Ishikawa (cell line): ENCODE measurements at regions not wholly inside any gene's neighbourhood (a gene's known extent, or its start where the extent isn't known, plus 50 kb on each side); places are given as distances from the start of the nearest gene placed in this dataset.

ENCODE experiments used
- CEBPB ChIP-seq: IDR thresholded peaks from 2 replicates; pipeline ENCODE4 v1.6.1; 2012
- CREB1 ChIP-seq: IDR thresholded peaks from 2 replicates; pipeline ENCODE4 v1.6.1; 2012; ENCODE audit warnings: low read depth
- EGR1 ChIP-seq: IDR thresholded peaks from 2 replicates; pipeline ENCODE4 v1.6.1; 2012
- EP300 ChIP-seq: IDR thresholded peaks from 2 replicates; pipeline ENCODE4 v1.6.1; 2012; ENCODE audit warnings: borderline replicate concordance
- FOXM1 ChIP-seq: IDR thresholded peaks from 2 replicates; pipeline ENCODE4 v1.6.1; 2012; ENCODE audit warnings: low read depth, borderline replicate concordance
- NFIC ChIP-seq: IDR thresholded peaks from 2 replicates; pipeline ENCODE4 v1.6.1; 2012
- RAD21 ChIP-seq: IDR thresholded peaks from 2 replicates; pipeline ENCODE4 v1.6.1; 2012; ENCODE audit warnings: low read depth
- TAF1 ChIP-seq: IDR thresholded peaks from 2 replicates; pipeline ENCODE4 v1.6.1; 2012; ENCODE audit warnings: low read depth, mild to moderate bottlenecking
- TCF12 ChIP-seq: IDR thresholded peaks from 2 replicates; pipeline ENCODE4 v1.6.1; 2012; ENCODE audit warnings: low read depth
- TEAD4 ChIP-seq: IDR thresholded peaks from 2 replicates; pipeline ENCODE4 v1.6.1; 2012
- YY1 ChIP-seq: IDR thresholded peaks from 2 replicates; pipeline ENCODE4 v1.6.1; 2012; ENCODE audit warnings: low read depth
- ZBTB7A ChIP-seq: IDR thresholded peaks from 2 replicates; pipeline ENCODE4 v1.6.1; 2012; ENCODE audit warnings: low read depth
- TF ChIP-seq, protein P1 (sequence below): IDR thresholded peaks from 2 replicates; pipeline ENCODE4 v1.6.1; 2012; ENCODE audit warnings: low read depth, mild to moderate bottlenecking
- TF ChIP-seq, protein P2 (sequence below): IDR thresholded peaks from 2 replicates; pipeline ENCODE4 v1.6.1; 2012
- TF ChIP-seq, protein P3 (sequence below): IDR thresholded peaks from 2 replicates; pipeline ENCODE4 v1.6.1; 2012

DNA sequence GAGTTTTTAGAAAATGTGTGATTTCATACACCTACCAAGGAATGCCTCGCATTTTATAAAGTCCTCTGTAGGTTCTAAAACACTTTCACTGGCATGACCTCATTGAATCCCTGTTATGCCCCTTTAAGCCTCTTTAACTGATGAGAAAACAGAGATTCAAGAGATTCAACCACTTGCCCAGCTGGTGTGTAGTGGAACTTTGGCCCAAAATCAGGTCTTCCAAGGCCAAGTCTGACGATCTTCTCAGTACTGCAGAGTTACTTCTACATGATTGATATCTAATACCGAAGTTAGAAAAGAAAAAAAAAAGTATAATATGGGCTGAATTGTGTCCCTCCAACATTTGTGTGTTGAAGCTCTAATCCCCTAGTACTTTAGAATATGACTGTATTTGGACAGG lies 202.0 kb downstream of the WDR11 start:
- TF ChIP-seq RAD21: no peak
- TF ChIP-seq, protein P1, sequence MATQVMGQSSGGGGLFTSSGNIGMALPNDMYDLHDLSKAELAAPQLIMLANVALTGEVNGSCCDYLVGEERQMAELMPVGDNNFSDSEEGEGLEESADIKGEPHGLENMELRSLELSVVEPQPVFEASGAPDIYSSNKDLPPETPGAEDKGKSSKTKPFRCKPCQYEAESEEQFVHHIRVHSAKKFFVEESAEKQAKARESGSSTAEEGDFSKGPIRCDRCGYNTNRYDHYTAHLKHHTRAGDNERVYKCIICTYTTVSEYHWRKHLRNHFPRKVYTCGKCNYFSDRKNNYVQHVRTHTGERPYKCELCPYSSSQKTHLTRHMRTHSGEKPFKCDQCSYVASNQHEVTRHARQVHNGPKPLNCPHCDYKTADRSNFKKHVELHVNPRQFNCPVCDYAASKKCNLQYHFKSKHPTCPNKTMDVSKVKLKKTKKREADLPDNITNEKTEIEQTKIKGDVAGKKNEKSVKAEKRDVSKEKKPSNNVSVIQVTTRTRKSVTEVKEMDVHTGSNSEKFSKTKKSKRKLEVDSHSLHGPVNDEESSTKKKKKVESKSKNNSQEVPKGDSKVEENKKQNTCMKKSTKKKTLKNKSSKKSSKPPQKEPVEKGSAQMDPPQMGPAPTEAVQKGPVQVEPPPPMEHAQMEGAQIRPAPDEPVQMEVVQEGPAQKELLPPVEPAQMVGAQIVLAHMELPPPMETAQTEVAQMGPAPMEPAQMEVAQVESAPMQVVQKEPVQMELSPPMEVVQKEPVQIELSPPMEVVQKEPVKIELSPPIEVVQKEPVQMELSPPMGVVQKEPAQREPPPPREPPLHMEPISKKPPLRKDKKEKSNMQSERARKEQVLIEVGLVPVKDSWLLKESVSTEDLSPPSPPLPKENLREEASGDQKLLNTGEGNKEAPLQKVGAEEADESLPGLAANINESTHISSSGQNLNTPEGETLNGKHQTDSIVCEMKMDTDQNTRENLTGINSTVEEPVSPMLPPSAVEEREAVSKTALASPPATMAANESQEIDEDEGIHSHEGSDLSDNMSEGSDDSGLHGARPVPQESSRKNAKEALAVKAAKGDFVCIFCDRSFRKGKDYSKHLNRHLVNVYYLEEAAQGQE: no peak
- no peak for TF ChIP-seq NFIC
- TF ChIP-seq, protein P2, sequence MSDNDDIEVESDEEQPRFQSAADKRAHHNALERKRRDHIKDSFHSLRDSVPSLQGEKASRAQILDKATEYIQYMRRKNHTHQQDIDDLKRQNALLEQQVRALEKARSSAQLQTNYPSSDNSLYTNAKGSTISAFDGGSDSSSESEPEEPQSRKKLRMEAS: no peak
- no peak for TF ChIP-seq TAF1
- TF ChIP-seq, protein P3, sequence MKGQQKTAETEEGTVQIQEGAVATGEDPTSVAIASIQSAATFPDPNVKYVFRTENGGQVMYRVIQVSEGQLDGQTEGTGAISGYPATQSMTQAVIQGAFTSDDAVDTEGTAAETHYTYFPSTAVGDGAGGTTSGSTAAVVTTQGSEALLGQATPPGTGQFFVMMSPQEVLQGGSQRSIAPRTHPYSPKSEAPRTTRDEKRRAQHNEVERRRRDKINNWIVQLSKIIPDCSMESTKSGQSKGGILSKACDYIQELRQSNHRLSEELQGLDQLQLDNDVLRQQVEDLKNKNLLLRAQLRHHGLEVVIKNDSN: no peak
- no peak for TF ChIP-seq CREB1
- no peak for TF ChIP-seq FOXM1
- no peak for TF ChIP-seq CEBPB
- TF ChIP-seq EP300: no peak
- no peak for TF ChIP-seq YY1
- TF ChIP-seq TEAD4: no peak
- no peak for TF ChIP-seq TCF12
- TF ChIP-seq EGR1: no peak
- no peak for TF ChIP-seq ZBTB7A

DNA sequence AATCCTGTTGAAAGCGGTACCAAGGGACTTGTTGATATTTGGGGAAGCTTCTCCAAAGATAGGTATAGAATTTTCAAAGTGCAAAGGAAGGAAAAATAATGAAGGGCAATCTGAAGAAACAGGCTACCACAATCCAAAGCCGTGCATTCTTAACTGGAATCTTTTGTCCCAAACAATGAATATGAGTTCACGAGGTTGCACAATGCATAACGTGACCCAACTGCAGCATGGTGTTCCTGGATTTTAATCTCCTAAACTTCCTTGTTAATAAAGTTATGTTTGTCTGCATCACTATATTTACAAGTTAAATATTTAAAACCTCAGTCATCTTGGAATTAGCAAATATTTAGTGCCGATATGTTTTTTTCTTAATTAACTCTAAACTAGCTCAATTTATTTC lies 203.7 kb downstream of the WDR11 start:
- TF ChIP-seq, protein P2: no peak
- TF ChIP-seq TCF12: no peak
- TF ChIP-seq NFIC: no peak
- TF ChIP-seq, protein P3: no peak
- TF ChIP-seq EGR1: no peak
- TF ChIP-seq EP300: no peak
- TF ChIP-seq, protein P1: no peak
- no peak for TF ChIP-seq CEBPB
- TF ChIP-seq CREB1: no peak
- no peak for TF ChIP-seq ZBTB7A
- TF ChIP-seq YY1: no peak
- no peak for TF ChIP-seq TEAD4
- TF ChIP-seq RAD21: no peak
- no peak for TF ChIP-seq TAF1
- no peak for TF ChIP-seq FOXM1

DNA sequence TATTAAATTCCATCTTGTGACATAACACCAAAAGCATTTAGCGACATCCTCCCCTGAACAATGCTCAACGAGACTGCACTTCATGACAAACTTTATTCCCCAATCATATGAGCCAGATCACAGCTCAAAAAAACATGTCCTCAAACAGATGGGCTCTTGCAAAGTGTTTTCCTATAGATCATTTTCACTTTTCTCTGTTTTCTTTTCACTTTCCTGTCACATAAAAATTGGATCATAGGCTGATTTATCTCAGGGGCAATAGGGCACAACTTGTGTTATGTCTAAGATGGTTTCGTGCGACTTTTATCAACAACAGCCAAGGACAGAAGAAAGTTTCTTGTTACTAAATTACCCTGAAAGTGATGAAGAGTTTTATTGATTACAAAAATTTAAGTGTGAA lies 206.1 kb downstream of the WDR11 start:
- no peak for TF ChIP-seq TEAD4
- TF ChIP-seq, protein P3: no peak
- TF ChIP-seq YY1: no peak
- TF ChIP-seq CEBPB: no peak
- TF ChIP-seq RAD21: no peak
- TF ChIP-seq CREB1: no peak
- no peak for TF ChIP-seq ZBTB7A
- TF ChIP-seq, protein P1: no peak
- no peak for TF ChIP-seq EGR1

DNA sequence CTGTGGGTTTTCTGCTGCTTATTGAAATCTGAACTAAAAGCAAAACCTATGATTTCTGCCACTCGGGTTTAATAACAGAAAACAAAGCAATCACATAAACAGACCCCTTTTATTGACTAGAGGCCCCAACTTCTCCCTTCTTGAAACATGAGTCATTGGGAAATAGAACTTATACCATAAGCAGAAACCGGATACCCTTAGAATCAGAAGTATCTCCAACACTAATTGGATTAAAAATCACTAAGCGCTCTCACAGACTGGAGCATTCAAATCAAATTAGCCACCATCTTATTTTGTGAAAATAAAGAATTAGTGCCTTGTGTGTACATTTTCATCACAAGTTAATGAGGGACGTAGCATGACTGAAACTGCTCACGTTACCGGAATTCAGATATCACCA lies 206.9 kb downstream of the WDR11 start:
- TF ChIP-seq TAF1 (no peak), TEAD4 (no peak), FOXM1 (no peak), CREB1 (no peak), CEBPB (no peak), EP300 (no peak), ZBTB7A (no peak), RAD21 (no peak), EGR1 (no peak)
- TF ChIP-seq, protein P2: no peak
